Epidermal melanocyte (primary cell): ENCODE measurements at regions not wholly inside any gene's neighbourhood (a gene's known extent, or its start where the extent isn't known, plus 50 kb on each side); places are given as distances from the start of the nearest gene placed in this dataset.

ENCODE experiments used
- DNase-seq: peaks from one replicate; pipeline ENCODE4 v3.0.0; 2011; ENCODE audit warnings: low spot score; ENCODE audit not compliant: insufficient read length

- DNase-seq = no peak
Measured at GRCh38 chr2:209351636-209352035, 72.2 kb upstream of the MAP2 start.

DNA sequence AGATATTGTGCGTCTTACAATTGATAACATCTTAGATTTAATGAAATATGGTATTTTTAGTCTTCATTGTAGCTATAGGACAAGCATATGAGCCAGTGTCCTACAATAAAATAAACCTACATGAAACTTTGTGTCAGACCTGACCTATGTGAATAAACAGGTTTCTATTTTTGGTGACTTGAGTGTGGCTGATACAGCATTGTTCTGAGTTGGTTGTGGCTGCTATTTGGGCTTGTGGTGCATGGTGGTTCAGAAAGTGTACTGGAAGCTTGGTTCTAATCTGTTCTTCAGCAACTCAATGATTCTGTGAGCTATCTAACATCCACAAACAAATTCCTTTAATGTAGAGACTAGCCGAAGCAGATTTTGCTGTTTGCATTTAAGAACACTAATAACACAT is 64.9 kb upstream of the MAP2 start:
- DNase-seq = no peak

DNA sequence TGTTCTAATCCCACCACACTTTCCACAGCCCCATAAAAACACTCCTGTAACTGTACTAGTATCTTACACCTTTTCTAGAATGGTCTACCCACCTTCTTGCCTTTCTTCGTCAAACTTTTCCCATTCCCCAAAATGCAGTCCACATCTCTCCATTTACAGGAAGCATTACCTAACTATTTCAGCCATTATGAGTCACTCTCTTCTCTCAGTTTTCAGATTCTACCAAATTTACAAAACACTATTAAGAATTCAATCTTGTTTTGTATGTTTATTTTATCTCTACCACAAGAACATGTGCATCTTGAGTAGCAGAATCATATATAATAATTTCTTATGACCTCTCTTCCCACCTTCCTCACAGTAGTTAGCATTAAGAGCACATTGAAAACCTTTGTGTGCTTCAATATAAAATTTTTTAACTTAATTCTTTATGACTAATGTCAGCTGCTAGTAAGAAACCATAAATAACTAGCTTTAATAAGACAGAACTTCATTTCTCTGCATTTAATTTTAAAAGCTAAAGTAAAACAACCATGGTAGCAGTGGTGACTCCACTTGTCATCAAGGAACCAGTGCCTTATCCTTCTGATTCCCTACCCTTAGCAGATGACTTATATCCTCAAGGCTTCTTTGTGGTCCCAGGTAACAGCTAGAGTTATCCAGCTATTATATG is 56.6 kb upstream of the MAP2 start:
- no peak for DNase-seq

DNA sequence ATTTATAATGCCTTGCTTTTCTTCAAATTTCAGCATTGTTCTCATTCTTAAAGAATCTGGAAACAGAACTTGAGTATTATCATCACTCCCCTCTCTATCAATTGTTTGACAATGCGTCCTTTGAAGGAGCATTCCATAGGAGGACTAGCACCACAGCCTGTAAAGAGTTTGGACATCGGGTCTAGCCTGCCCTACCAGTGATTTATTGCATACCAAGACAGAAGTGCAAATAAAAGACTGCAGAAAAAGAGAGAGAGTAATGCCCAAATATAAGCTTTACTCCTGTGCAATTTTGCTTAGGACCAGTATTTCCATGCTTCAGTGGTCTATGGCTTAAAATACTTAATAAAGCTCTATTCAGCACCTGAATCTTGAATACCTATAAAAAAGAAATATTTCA is 55.4 kb upstream of the MAP2 start:
- DNase-seq = no peak

- DNase-seq = no peak
Measured at GRCh38 chr2:209368914-209369313, 54.9 kb upstream of the MAP2 start.

DNA sequence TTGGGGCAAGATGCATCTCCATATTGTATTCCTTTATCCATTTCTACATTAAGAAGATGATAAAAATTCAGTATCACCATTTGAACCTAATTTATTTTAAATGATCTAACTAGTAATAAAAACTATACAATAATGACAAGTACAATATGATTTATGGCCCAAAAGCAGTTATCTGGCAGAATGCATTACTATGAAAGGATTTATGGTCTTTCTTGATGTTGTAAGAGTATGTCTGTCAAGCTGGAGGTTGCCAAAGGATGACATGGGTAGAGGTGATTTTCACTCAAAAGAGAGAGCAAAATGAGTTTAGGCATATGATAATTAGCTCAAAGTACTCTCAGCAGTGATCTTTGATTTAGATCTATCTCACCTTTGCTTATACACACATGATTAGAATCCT is 54.2 kb upstream of the MAP2 start:
- DNase-seq = no peak

GRCh38 chr2:209371407-209371806 is 52.4 kb upstream of the MAP2 start:
- no peak for DNase-seq
